ENCODE measurements at regions not wholly inside any gene's neighbourhood (a gene's known extent, or its start where the extent isn't known, plus 50 kb on each side); places are given as distances from the start of the nearest gene placed in this dataset.

DNA sequence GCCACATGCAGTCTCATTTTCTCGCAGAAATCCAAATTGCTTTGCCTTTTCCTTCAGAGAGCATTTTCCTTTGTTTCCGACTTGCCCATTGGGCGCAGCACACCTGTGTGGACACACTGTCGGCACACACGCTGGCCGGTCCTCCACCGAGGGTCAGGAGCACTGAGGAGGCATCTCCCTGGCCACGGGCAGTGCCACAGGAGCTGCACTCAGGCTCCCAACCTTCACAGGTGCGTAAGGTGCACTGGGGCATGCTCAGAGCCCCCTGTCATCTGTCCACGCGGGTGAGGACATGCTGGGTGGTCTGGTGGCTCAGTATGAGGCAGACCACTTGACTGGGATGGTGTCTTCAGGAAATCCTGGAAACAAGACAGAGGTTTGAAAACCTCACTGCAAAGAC lies 779.1 kb downstream of the BRD1 start:
- no peaks in the 10 kb centered on the region for H3K36me3 Mint-ChIP-seq (ENCODE audit: low read depth)
- H3K4me1 Mint-ChIP-seq: no peaks in the 10 kb centered on the region
- peaks cover 68% of the 10 kb centered on the region for H3K27me3 Mint-ChIP-seq (ENCODE audit: low read depth)
- no peak overlapping the region for H3K27ac Mint-ChIP-seq
- TF ChIP-seq, protein P1, sequence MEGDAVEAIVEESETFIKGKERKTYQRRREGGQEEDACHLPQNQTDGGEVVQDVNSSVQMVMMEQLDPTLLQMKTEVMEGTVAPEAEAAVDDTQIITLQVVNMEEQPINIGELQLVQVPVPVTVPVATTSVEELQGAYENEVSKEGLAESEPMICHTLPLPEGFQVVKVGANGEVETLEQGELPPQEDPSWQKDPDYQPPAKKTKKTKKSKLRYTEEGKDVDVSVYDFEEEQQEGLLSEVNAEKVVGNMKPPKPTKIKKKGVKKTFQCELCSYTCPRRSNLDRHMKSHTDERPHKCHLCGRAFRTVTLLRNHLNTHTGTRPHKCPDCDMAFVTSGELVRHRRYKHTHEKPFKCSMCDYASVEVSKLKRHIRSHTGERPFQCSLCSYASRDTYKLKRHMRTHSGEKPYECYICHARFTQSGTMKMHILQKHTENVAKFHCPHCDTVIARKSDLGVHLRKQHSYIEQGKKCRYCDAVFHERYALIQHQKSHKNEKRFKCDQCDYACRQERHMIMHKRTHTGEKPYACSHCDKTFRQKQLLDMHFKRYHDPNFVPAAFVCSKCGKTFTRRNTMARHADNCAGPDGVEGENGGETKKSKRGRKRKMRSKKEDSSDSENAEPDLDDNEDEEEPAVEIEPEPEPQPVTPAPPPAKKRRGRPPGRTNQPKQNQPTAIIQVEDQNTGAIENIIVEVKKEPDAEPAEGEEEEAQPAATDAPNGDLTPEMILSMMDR (IDR thresholded peaks at IDR 0.05; ENCODE audit: unreplicated experiment in 3 of 3): no peak
- no peaks in the 10 kb centered on the region for H3K9me3 Mint-ChIP-seq
- H3K4me3 Mint-ChIP-seq: no peak overlapping the region

DNA sequence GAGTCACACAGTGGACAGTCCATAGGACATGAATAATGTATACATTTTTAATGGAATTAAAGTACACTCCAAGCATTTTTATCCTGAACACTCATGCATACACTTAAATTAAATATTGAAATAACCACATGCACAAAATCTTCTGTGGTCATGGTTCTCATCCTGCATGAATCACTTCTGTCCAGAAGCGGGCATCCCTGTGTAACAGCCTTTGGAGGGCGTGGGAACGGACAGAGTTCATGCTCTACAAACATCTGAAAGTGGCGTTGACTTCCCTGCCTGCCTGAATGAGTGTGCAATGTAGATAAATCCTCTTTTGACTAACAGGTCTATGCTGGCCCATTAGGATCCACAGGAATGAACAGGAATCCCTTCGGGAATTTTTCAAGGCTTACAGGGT lies 780.2 kb downstream of the BRD1 start:
- no peaks in the 10 kb centered on the region for H3K4me1 Mint-ChIP-seq
- H3K27me3 Mint-ChIP-seq (ENCODE audit: low read depth): peaks cover 66% of the 10 kb centered on the region
- H3K27ac Mint-ChIP-seq: no peak overlapping the region
- H3K9me3 Mint-ChIP-seq: no peaks in the 10 kb centered on the region
- no peak overlapping the region for H3K4me3 Mint-ChIP-seq
- no peaks in the 10 kb centered on the region for H3K36me3 Mint-ChIP-seq (ENCODE audit: low read depth)
- TF ChIP-seq, protein P1 (IDR thresholded peaks at IDR 0.05; ENCODE audit: unreplicated experiment in 3 of 3): no peak

DNA sequence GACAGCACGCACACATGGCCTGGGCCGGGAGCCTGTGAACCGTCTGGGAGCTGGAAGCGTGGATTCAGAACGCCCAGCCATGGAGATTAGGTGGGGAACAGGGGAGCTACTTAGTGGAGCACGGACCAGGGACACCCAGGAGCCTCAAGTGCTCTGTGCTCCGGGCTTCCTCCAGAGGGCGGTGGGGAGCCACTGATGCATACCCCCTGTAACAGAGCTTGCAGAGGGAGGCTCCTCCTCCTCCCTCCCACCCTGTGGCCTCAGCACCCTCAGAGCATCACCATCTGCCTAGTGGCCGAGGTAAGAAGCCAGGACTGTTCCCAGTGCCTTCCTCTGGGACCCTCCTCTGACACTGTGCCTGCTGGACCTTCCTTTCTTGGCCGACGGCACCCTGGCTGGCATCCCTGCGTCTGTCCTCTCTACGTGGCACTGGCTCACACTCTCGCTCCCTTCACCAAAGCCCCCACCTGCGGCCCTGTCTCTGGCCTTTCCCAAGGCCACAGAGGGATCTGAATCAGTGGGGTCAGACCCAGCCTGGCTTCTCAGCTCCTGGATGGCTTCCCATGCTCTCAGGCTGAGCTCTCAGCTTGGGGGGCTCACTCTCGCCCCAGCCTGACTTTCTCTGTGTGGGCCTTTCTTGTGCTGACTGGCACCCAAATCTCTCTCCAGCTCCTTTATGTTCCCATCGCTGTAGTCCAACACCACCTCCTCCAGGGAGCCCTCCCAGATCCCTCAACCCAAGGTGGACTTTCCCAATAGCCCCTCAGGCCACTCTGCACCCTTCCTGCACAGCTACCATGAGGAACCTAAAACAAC lies 780.9 kb downstream of the BRD1 start:
- Mint-ChIP-seq H3K36me3 (ENCODE audit: low read depth) (no peaks in the 10 kb centered on the region), H3K4me1 (no peaks in the 10 kb centered on the region), H3K9me3 (no peaks in the 10 kb centered on the region), H3K4me3 (no peak overlapping the region), H3K27ac (no peak overlapping the region), H3K27me3 (ENCODE audit: low read depth) (peaks cover 62% of the 10 kb centered on the region)
- TF ChIP-seq, protein P1 (IDR thresholded peaks at IDR 0.05; ENCODE audit: unreplicated experiment in 3 of 3): peak; percentile 38 to 64 (median 53)

DNA sequence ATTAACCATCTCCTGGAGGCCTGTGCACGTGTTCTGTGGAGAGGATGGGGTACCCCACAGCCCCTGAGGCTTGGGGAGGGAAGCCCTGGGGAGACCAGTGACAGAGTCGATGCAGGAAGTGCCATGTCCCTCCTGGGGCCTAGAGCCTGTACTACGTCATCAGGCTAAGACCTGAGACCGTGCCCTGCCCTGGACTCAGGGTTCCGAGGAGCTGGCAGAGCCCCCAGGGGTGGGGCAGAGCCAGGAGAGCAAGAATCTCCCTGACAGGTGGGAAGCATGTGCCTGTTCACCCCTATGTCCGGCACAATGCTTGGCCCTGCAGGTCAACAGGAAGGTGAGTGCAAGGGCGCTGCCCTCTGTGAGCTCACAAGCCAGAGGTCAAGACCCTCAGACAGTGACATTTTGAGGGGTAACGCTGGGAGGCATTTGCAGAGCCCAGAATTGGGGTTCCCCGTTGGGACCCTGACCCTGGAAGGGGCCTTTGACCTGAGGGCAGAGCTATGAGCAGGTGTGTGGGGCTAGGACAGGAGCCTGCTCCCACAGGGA lies 781.6 kb downstream of the BRD1 start:
- Mint-ChIP-seq H3K9me3 (no peaks in the 10 kb centered on the region), H3K4me3 (no peak overlapping the region), H3K27me3 (ENCODE audit: low read depth) (peaks cover 62% of the 10 kb centered on the region), H3K4me1 (no peaks in the 10 kb centered on the region), H3K27ac (no peak overlapping the region), H3K36me3 (ENCODE audit: low read depth) (no peaks in the 10 kb centered on the region)
- TF ChIP-seq, protein P1 (IDR thresholded peaks at IDR 0.05; ENCODE audit: unreplicated experiment in 3 of 3): no peak

DNA sequence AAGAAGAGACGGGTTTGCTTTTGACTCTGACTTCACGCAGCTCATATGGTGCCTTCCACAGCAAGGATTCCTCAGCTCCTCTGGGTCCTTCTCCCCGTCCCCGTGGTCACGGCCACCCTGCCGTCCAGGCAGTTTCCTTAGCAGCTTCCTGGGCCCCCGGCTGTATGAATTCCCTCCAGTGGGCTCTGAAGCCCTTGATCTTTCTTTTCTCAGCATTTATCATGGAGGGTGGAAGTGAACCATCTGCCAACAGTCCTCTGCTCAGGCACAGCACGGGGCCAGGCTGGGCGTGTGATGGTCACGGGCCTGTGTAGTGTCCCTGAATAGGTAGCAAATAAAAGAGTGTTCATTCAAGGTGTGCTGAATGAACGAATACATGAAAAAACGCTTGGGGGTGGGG lies 782.4 kb downstream of the BRD1 start:
- Mint-ChIP-seq H3K27me3 (ENCODE audit: low read depth) (peaks cover 64% of the 10 kb centered on the region), H3K4me1 (no peaks in the 10 kb centered on the region)

More for the DNA sequence above, 782.4 kb downstream of the BRD1 start:
- Mint-ChIP-seq H3K4me3 (no peak overlapping the region), H3K36me3 (ENCODE audit: low read depth) (no peaks in the 10 kb centered on the region), H3K27ac (peak overlapping the region in 1 of 3 experiments; percentile 46), H3K9me3 (no peaks in the 10 kb centered on the region)
- TF ChIP-seq, protein P1 (IDR thresholded peaks at IDR 0.05; ENCODE audit: unreplicated experiment in 3 of 3): no peak

Measured in nephron (organoid).